HG02970 (cell line): ENCODE measurements at regions not wholly inside any gene's neighbourhood (a gene's known extent, or its start where the extent isn't known, plus 50 kb on each side); places are given as distances from the start of the nearest gene placed in this dataset.
"Not testable (repeated sequence)": the region's sequence is repeated elsewhere in the genome, so short reads cannot be mapped to it uniquely, and the experiment has no call there.

Source experiments
- ATAC-seq: cut with Tn5 transposase; IDR thresholded peaks from one replicate; pipeline ENCODE4 v1.9.1; 2021; ENCODE audit warnings: mild to moderate bottlenecking, moderate library complexity, moderate number of reproducible peaks; ENCODE audit not compliant: unreplicated experiment, low FRiP score

- ATAC-seq, result no peak
Measured at GRCh38 chr12:131226345-131227265, 272.9 kb downstream of the ADGRD1 start.

GRCh38 chr12:131227641-131228040 lies 273.9 kb downstream of the ADGRD1 start:
- ATAC-seq, result not testable (repeated sequence)

- not testable (repeated sequence) for ATAC-seq
Measured at GRCh38 chr12:131229079-131229425, 275.3 kb downstream of the ADGRD1 start.

GRCh38 chr12:131229426-131230339 lies 276.0 kb downstream of the ADGRD1 start:
- no peak for ATAC-seq

- no peak for ATAC-seq
Measured at GRCh38 chr12:131230340-131231031, 276.8 kb downstream of the ADGRD1 start.

- no peak for ATAC-seq
Measured at GRCh38 chr12:131231032-131231980, 277.6 kb downstream of the ADGRD1 start.

GRCh38 chr12:131232036-131232435 lies 278.3 kb downstream of the ADGRD1 start:
- no peak for ATAC-seq

GRCh38 chr12:131232872-131233271 lies 279.2 kb downstream of the ADGRD1 start:
- ATAC-seq, result not testable (repeated sequence)

- ATAC-seq, result not testable (repeated sequence)
Measured at GRCh38 chr12:131233850-131234789, 280.4 kb downstream of the ADGRD1 start.

GRCh38 chr12:131234841-131235271 lies 281.1 kb downstream of the ADGRD1 start:
- not testable (repeated sequence) for ATAC-seq

- no peak for ATAC-seq
Measured at GRCh38 chr12:131235871-131236271, 282.2 kb downstream of the ADGRD1 start.

GRCh38 chr12:131239384-131240094 lies 285.8 kb downstream of the ADGRD1 start:
- ATAC-seq, result no peak

- ATAC-seq, result no peak
Measured at GRCh38 chr12:131241517-131241916, 287.8 kb downstream of the ADGRD1 start.

- ATAC-seq, result no peak
Measured at GRCh38 chr12:131242741-131243496, 289.2 kb downstream of the ADGRD1 start.

- ATAC-seq, result not testable (repeated sequence)
Measured at GRCh38 chr12:131244157-131244688, 290.5 kb downstream of the ADGRD1 start.

- ATAC-seq, result not testable (repeated sequence)
Measured at GRCh38 chr12:131245161-131245560, 291.5 kb downstream of the ADGRD1 start.
